ENCODE measurements at regions not wholly inside any gene's neighbourhood (a gene's known extent, or its start where the extent isn't known, plus 50 kb on each side); places are given as distances from the start of the nearest gene placed in this dataset.

DNA sequence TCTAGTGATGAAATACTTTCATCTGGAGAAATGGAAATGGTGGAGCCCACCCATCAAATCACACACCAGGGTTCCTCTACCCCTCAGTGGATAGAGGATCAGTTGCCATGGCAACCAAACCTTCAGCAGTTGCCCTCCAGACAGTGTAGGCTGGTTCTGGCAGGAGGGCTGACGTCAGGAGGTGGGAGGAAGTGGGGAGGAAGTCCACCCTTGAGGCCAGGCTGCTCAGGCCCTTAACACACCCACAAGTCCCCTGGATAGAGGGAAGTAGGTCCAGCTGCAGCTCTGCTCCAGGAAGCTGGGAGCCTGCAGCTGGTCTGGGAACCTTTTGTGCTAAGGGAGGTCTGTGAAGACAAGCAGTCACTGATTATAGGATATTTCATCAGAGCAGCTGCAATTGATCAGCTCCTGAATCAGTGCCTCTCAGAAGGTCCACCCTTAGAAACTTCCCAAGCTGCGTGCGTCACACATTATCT lies 186.6 kb downstream of the MTX2 start:
- H3K4me1 ChIP-seq (ENCODE audit: control insufficient read depth, insufficient read depth, low read length), result no peaks in the 10 kb centered on the region
- H3K27me3 ChIP-seq (ENCODE audit: control insufficient read depth, insufficient read depth, low read length), result no peaks in the 10 kb centered on the region
- no peak for TF ChIP-seq SIN3A (IDR thresholded peaks at IDR 0.05; ENCODE audit: borderline replicate concordance, insufficient read depth, low read depth, low read length)
- no peak for TF ChIP-seq POLR2AphosphoS5 (IDR thresholded peaks at IDR 0.05; ENCODE audit: low read depth, low read length)
- TF ChIP-seq CTCF (IDR thresholded peaks at IDR 0.05), result no peak
- TF ChIP-seq, protein P1, sequence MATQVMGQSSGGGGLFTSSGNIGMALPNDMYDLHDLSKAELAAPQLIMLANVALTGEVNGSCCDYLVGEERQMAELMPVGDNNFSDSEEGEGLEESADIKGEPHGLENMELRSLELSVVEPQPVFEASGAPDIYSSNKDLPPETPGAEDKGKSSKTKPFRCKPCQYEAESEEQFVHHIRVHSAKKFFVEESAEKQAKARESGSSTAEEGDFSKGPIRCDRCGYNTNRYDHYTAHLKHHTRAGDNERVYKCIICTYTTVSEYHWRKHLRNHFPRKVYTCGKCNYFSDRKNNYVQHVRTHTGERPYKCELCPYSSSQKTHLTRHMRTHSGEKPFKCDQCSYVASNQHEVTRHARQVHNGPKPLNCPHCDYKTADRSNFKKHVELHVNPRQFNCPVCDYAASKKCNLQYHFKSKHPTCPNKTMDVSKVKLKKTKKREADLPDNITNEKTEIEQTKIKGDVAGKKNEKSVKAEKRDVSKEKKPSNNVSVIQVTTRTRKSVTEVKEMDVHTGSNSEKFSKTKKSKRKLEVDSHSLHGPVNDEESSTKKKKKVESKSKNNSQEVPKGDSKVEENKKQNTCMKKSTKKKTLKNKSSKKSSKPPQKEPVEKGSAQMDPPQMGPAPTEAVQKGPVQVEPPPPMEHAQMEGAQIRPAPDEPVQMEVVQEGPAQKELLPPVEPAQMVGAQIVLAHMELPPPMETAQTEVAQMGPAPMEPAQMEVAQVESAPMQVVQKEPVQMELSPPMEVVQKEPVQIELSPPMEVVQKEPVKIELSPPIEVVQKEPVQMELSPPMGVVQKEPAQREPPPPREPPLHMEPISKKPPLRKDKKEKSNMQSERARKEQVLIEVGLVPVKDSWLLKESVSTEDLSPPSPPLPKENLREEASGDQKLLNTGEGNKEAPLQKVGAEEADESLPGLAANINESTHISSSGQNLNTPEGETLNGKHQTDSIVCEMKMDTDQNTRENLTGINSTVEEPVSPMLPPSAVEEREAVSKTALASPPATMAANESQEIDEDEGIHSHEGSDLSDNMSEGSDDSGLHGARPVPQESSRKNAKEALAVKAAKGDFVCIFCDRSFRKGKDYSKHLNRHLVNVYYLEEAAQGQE (IDR thresholded peaks at IDR 0.05; ENCODE audit: insufficient read depth in 1 of 2, low read depth in 2 of 2, low read length in 1 of 2), result no peak
- TF ChIP-seq TCF7L2 (IDR thresholded peaks at IDR 0.05; ENCODE audit: low read depth, low read length), result no peak
- H3K4me3 ChIP-seq (ENCODE audit: low read depth in 2 of 2, low read length in 2 of 2), result no peak overlapping the region
- ChIA-PET POLR2A (no interaction called here), CTCF (interaction anchor here (0.5 to 2.6 kb wide), 8 partner anchors 10 to 1005 kb away, joined by 3 to 37 read pairs (median 6); no protein-coding TSS in a partner anchor)
- in situ Hi-C loops (cut with HindIII; ENCODE audit: low pct_unique_long_range_greater_than_20kb, low sequenced_read_pairs), result no loop called here
- no peaks in the 10 kb centered on the region for H3K9me3 ChIP-seq (ENCODE audit: control insufficient read depth, insufficient read depth, low read depth, low read length)
- H3K36me3 ChIP-seq (ENCODE audit: control insufficient read depth, insufficient read depth, low read length), result no peaks in the 10 kb centered on the region
- ATAC-seq (no peak), DNase-seq (ENCODE audit: low read depth, low spot score) (no peak)
- BruUV-seq (replicated peaks), result no TSS peak
- no peak overlapping the region for H3K27ac ChIP-seq (ENCODE audit: low read length)
- intact Hi-C loops (cut with micrococcal nuclease; ENCODE audit: unreplicated experiment), result loop anchor here (2.0 to 10.0 kb wide), 3 partner anchors 181 to 315 kb away; partner anchors contain the start of gene MTX2

- POLR2A ChIA-PET, result no interaction called here
Measured at GRCh38 chr2:176457481-176457880, 188.2 kb downstream of the MTX2 start.

More at GRCh38 chr2:176457481-176457880, 188.2 kb downstream of the MTX2 start:
- intact Hi-C loops (cut with micrococcal nuclease; ENCODE audit: unreplicated experiment) (loop anchor here (5.0 to 10.0 kb wide), 2 partner anchors 180 to 193 kb away; partner anchors contain the start of gene MTX2), in situ Hi-C loops (cut with HindIII; ENCODE audit: low pct_unique_long_range_greater_than_20kb, low sequenced_read_pairs) (no loop called here)
- TF ChIP-seq, protein P1 (IDR thresholded peaks at IDR 0.05; ENCODE audit: insufficient read depth in 1 of 2, low read depth in 2 of 2, low read length in 1 of 2), result no peak
- TF ChIP-seq CTCF (IDR thresholded peaks at IDR 0.05), result no peak
- no peak for TF ChIP-seq SIN3A (IDR thresholded peaks at IDR 0.05; ENCODE audit: borderline replicate concordance, insufficient read depth, low read depth, low read length)
- no peak for TF ChIP-seq TCF7L2 (IDR thresholded peaks at IDR 0.05; ENCODE audit: low read depth, low read length)
- Histone ChIP-seq H3K27me3 (ENCODE audit: control insufficient read depth, insufficient read depth, low read length) (no peaks in the 10 kb centered on the region), H3K4me1 (ENCODE audit: control insufficient read depth, insufficient read depth, low read length) (no peaks in the 10 kb centered on the region), H3K9me3 (ENCODE audit: control insufficient read depth, insufficient read depth, low read depth, low read length) (no peaks in the 10 kb centered on the region), H3K36me3 (ENCODE audit: control insufficient read depth, insufficient read depth, low read length) (no peaks in the 10 kb centered on the region), H3K27ac (ENCODE audit: low read length) (no peak overlapping the region), H3K4me3 (ENCODE audit: low read depth in 2 of 2, low read length in 2 of 2) (no peak overlapping the region)
- no TSS peak for BruUV-seq (replicated peaks)
- no peak for ATAC-seq
- CTCF ChIA-PET, result no interaction called here
- no peak for DNase-seq (ENCODE audit: low read depth, low spot score)
